ENCODE measurements at regions not wholly inside any gene's neighbourhood (a gene's known extent, or its start where the extent isn't known, plus 50 kb on each side); places are given as distances from the start of the nearest gene placed in this dataset.
"Not testable (repeated sequence)": the region's sequence is repeated elsewhere in the genome, so short reads cannot be mapped to it uniquely, and the experiment has no call there.

GRCh38 chr3:27628026-27628750, 93.9 kb downstream of the EOMES start:
- no peak for DNase-seq

GRCh38 chr3:27626596-27627118, 95.5 kb downstream of the EOMES start:
- no peak for DNase-seq

GRCh38 chr3:27625864-27626263, 96.3 kb downstream of the EOMES start:
- DNase-seq: no peak

- DNase-seq: no peak
Observed at GRCh38 chr3:27623085-27623753, 98.9 kb downstream of the EOMES start.

- no peak for DNase-seq
Observed at GRCh38 chr3:27617552-27617951, 104.6 kb downstream of the EOMES start.

- no peak for DNase-seq
Observed at GRCh38 chr3:27616031-27616430, 106.1 kb downstream of the EOMES start.

- DNase-seq: no peak
Observed at GRCh38 chr3:27615555-27615954, 106.6 kb downstream of the EOMES start.

GRCh38 chr3:27614592-27614991, 107.5 kb downstream of the EOMES start:
- no peak for DNase-seq

GRCh38 chr3:27613846-27614500, 108.2 kb downstream of the EOMES start:
- no peak for DNase-seq

- no peak for DNase-seq
Observed at GRCh38 chr3:27610800-27611525, 111.2 kb downstream of the EOMES start.

GRCh38 chr3:27607370-27607769, 114.8 kb downstream of the EOMES start:
- DNase-seq: no peak

GRCh38 chr3:27606537-27606936, 115.6 kb downstream of the EOMES start:
- DNase-seq: no peak

- DNase-seq: not testable (repeated sequence)
Observed at GRCh38 chr3:27601311-27601710, 117.1 kb upstream of the SLC4A7 start.

GRCh38 chr3:27599741-27600140, 115.6 kb upstream of the SLC4A7 start:
- not testable (repeated sequence) for DNase-seq

GRCh38 chr3:27596921-27597320, 112.7 kb upstream of the SLC4A7 start:
- no peak for DNase-seq

- peak; percentile 29 for DNase-seq
Observed at GRCh38 chr3:27596334-27596841, 112.2 kb upstream of the SLC4A7 start.

- DNase-seq: no peak
Observed at GRCh38 chr3:27594096-27594690, 110.0 kb upstream of the SLC4A7 start.

- no peak for DNase-seq
Observed at GRCh38 chr3:27593173-27593572, 109.0 kb upstream of the SLC4A7 start.

- no peak for DNase-seq
Observed at GRCh38 chr3:27591312-27592210, 107.4 kb upstream of the SLC4A7 start.

GRCh38 chr3:27590437-27591298, 106.5 kb upstream of the SLC4A7 start:
- no peak for DNase-seq
